ENCODE measurements at regions not wholly inside any gene's neighbourhood (a gene's known extent, or its start where the extent isn't known, plus 50 kb on each side); places are given as distances from the start of the nearest gene placed in this dataset.
A peak's percentile ranks its signal among the peaks of the same experiment; 100 is the strongest.

GRCh38 chr13:105642511-105642958 is 892.9 kb downstream of the EFNB2 start:
- DNase-seq: peak; percentile 7
- in situ Hi-C loops (cut with MboI; ENCODE audit: low sequenced_read_pairs): no loop called here

More at GRCh38 chr13:105642511-105642958, 892.9 kb downstream of the EFNB2 start:
- Histone ChIP-seq H3K36me3 (ENCODE audit: control insufficient read depth, insufficient read depth, low read length) (no peaks in the 10 kb centered on the region), H2AK5ac (ENCODE audit: low read depth, low read length) (no peak overlapping the region), H3K4me2 (ENCODE audit: low read depth, low read length) (no peak overlapping the region), H3K9me3 (ENCODE audit: control insufficient read depth, insufficient read depth, low read length) (no peaks in the 10 kb centered on the region), H4K5ac (ENCODE audit: low read depth, low read length) (no peak overlapping the region), H3K9me1 (ENCODE audit: insufficient read depth, low read length) (no peaks in the 10 kb centered on the region), H2BK15ac (ENCODE audit: low read depth, low read length) (no peak overlapping the region), H3K27me3 (ENCODE audit: control insufficient read depth, insufficient read depth, low read length) (no peaks in the 10 kb centered on the region), H3K4ac (ENCODE audit: low read depth, low read length) (no peak overlapping the region), H3K4me3 (ENCODE audit: insufficient read depth, low read depth, low read length) (no peak overlapping the region), H3K9ac (ENCODE audit: low read depth, low read length) (no peak overlapping the region), H2BK20ac (ENCODE audit: low read depth, low read length) (no peak overlapping the region), H2AK9ac (replicated peaks; ENCODE audit: low read depth, low read length, poor library complexity) (no peak overlapping the region), H3K4me1 (ENCODE audit: control insufficient read depth, insufficient read depth, low read length) (no peaks in the 10 kb centered on the region), H3K56ac (ENCODE audit: extremely low read depth, insufficient read depth, low read length) (no peak overlapping the region), H4K91ac (ENCODE audit: insufficient read depth, low read depth, low read length) (no peak overlapping the region), H4K20me1 (ENCODE audit: insufficient read depth, low read length) (no peaks in the 10 kb centered on the region), H4K8ac (ENCODE audit: low read depth in 2 of 2, low read length in 2 of 2) (no peak overlapping the region), H2AFZ (replicated peaks; ENCODE audit: low read length, poor library complexity) (no peak overlapping the region), H3K79me1 (ENCODE audit: low read depth in 1 of 2, low read length in 2 of 2) (no peaks in the 10 kb centered on the region), H2BK5ac (ENCODE audit: low read depth, low read length, poor library complexity, severe bottlenecking) (no peak overlapping the region), H3K23ac (ENCODE audit: low read depth, low read length) (no peak overlapping the region), H3K27ac (ENCODE audit: insufficient read depth, low read length) (no peak overlapping the region), H3K14ac (replicated peaks; ENCODE audit: low read depth, low read length) (no peak overlapping the region), H3K18ac (ENCODE audit: low read depth, low read length) (no peak overlapping the region), H2BK120ac (ENCODE audit: low read depth, low read length) (no peak overlapping the region)
- intact Hi-C loops (cut with micrococcal nuclease) (no loop called here), dilution Hi-C loops (cut with HindIII; ENCODE audit: low sequenced_read_pairs, unreplicated experiment) (no loop called here)
- no TSS peak for BruUV-seq (replicated peaks)
- CTCF ChIA-PET: no interaction called here
- ATAC-seq (ENCODE audit: low read depth): no peak
- POLR2A ChIA-PET (ENCODE audit: unreplicated experiment): no interaction called here
- TF ChIP-seq FOS (IDR thresholded peaks at IDR 0.05; ENCODE audit: low read depth, low read length) (no peak), MAZ (IDR thresholded peaks at IDR 0.05; ENCODE audit: borderline replicate concordance, low read depth, low read length) (no peak), POLR2A (IDR thresholded peaks at IDR 0.05; ENCODE audit: low read depth, low read length) (no peak), MAFK (IDR thresholded peaks at IDR 0.05; ENCODE audit: low read depth, low read length) (no peak), CHD1 (IDR thresholded peaks at IDR 0.05; ENCODE audit: low read depth, low read length) (no peak)
- WGBS, 2 experiments (ENCODE audit: extremely low coverage in 2 of 2, insufficient read length in 1 of 2): no CpG with 5 or more reads among the region's 8 CpGs

All from IMR-90 (cell line).